HG02759 (cell line): ENCODE measurements at regions not wholly inside any gene's neighbourhood (a gene's known extent, or its start where the extent isn't known, plus 50 kb on each side); places are given as distances from the start of the nearest gene placed in this dataset.
"Not testable (repeated sequence)": the region's sequence is repeated elsewhere in the genome, so short reads cannot be mapped to it uniquely, and the experiment has no call there.

ENCODE experiments used
- ATAC-seq: cut with Tn5 transposase; IDR thresholded peaks from one replicate; pipeline ENCODE4 v1.9.1; 2021; ENCODE audit warnings: mild to moderate bottlenecking, moderate library complexity; ENCODE audit not compliant: unreplicated experiment

DNA sequence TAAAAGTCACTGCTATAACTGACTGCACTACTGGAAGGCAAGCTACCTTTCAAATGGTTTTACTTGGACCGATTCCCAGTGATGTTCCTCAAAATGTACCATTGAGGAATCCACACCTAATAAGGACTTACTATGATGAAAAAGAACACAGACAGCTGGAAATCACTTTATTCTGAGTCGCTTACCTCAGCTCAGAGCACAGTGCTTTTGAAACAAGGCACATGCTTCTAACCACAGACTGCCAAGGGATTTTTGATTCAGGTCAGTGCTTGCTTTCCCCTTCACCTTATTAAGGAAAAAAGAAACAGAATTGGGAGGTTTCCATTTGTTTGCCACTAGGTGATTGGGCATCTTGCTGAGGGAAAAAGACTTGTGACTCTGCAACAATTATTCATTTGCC lies 707.5 kb upstream of the FSHR start:
- ATAC-seq = no peak

GRCh38 chr2:49860834-49861233 lies 706.5 kb upstream of the FSHR start:
- no peak for ATAC-seq

GRCh38 chr2:49860170-49860569 lies 705.9 kb upstream of the FSHR start:
- ATAC-seq = no peak

GRCh38 chr2:49858657-49859056 lies 704.3 kb upstream of the FSHR start:
- ATAC-seq = no peak

DNA sequence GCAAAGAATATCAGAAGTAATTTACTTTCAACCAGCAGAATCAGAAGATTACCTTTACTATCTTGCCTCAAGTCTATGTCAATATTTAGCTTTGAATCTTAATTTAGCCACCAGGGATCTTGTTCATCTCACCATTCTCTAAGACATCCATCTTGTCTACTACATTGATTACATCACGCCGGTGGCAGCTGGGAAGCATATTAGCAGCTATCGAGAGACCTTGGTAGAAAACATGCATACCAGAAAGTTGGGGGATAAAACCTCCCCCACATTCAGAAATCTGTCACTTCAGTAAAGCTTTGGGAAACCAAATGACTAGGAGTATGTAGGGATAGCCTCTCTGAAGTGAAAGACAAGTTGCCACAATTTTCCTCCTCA lies 703.8 kb upstream of the FSHR start:
- ATAC-seq = no peak

GRCh38 chr2:49857371-49858112 lies 703.2 kb upstream of the FSHR start:
- ATAC-seq = no peak

GRCh38 chr2:49845671-49846070 lies 691.4 kb upstream of the FSHR start:
- no peak for ATAC-seq

DNA sequence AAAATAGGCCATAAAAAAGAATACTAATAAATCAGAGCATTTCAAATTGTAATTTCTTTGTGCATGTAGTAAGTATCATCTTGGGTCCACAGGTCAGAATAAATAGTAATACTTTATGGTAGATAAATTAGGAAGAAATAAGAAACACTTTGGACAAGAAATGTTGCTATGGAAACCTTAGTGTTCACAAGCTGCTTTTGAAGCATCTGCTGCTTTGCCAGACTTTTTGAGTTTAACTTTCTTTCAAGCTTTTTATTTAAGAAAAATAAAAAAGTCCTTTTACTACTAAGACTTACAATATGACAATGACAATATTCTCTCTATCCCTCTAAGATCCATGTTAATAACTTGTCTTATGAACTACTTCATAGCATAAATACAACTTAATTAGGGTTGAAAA lies 690.7 kb upstream of the FSHR start:
- ATAC-seq = no peak

- not testable (repeated sequence) for ATAC-seq
These were observed 689.8 kb upstream of the FSHR start for GRCh38 chr2:49844113-49844512.

- no peak for ATAC-seq
These were observed 689.0 kb upstream of the FSHR start for GRCh38 chr2:49843314-49843713.

GRCh38 chr2:49840428-49840975 lies 686.2 kb upstream of the FSHR start:
- ATAC-seq = no peak

- no peak for ATAC-seq
These were observed 685.5 kb upstream of the FSHR start for GRCh38 chr2:49839818-49840217.

DNA sequence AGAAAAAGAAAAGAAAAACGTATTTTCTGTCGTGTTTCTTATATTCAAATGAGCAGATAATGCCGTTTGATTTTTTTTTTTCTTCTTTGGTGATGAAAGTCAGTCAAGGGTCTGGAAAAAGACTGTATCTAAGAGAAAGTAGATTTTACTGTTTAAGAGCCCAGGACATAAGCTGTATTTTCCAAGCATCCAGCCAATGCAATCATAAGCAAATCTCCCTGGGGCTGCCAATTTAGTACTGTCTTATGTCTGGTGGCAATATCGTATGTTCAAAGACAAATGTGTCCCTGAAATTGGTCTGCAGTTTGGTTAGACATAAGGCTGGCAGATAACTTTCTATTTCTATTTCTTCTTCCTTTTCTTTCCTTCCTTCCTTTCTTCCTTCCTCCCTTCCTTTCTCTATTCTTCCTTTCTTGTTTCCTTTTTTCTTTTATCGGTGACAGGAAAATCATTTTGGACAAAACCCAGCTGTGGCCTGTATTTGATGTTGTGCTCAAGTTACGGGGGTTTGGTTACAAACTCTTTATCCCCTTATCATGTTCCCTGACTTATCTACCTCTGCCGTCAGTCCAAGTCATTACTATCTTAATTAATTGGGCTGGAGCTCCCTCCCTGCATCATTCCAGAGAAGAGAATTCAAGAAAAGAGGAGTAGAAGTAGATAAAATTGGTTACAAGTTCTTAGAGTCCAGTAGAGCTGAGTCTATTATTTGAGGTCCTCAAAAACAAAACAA lies 683.4 kb upstream of the FSHR start:
- no peak for ATAC-seq

- no peak for ATAC-seq
These were observed 681.7 kb upstream of the FSHR start for GRCh38 chr2:49836017-49836416.

DNA sequence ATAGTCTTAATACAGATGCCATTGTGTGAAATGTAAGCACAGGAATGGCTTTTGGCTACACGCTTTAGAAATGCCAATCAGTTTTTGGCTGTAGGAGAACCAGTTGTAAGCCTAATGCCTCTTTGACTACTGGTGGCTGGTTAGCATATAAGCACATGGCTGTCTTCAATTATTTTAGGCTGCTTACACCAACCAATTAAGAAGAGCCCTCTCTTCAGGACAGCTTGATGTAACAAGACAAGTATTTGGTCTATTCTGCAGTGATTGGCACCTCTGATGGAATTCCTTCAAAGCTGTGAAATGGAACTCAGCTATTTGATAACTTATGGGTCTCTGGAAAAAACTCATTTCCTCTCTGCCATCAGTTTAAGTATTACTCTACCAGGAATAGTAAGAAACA lies 680.1 kb upstream of the FSHR start:
- no peak for ATAC-seq

DNA sequence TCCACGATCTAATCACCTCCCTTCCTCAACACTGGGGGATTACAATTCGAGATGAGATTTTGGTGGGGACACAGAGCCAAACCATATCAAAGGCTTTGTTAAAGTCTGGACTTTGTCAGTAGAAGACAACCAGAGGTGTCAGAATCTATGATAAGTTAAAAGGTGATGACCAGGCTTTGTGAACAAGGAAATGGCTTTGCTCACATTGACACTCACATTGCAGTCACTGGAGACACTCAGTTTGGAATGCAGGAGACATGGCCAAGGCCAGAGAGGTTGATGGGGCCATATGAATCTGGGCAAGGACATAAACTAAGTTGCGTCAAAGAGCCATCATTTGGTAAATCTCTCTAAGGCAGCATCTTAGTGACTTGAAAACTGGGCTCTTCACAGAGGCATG lies 678.2 kb upstream of the FSHR start:
- no peak for ATAC-seq

DNA sequence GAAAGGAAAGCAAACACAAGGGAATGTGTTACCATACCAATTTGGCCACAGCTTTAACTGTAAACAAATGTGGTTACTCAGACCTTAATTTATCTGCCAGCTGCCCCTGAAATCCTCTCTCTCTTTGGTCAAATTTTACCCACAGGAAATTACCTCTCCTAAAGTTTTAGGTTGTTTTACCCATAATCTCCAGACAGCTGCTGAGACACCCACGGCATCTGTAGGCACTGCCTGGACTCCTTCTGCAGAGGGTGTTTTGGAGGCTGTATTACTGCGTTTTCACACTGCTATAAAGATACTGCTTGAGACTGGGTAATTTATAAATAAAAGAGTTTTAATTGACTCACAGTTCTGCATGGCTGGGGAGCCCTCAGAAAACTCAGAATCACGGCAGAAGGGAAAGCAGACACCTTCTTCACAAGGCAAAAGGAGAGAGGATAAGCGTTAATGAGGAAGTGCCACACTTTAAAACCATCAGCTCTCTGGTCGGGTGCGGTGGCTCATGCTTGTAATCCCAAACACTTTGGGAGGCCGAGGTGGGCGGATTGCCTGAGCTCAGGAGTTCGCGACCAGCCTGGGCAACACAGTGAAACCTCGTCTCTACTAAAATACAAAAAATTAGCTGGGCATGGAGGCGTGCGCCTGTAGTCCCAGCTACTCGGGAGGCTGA lies 677.5 kb upstream of the FSHR start:
- no peak for ATAC-seq

GRCh38 chr2:49830846-49831245 lies 676.5 kb upstream of the FSHR start:
- ATAC-seq = no peak

- ATAC-seq = no peak
These were observed 673.1 kb upstream of the FSHR start for GRCh38 chr2:49827366-49827765.

DNA sequence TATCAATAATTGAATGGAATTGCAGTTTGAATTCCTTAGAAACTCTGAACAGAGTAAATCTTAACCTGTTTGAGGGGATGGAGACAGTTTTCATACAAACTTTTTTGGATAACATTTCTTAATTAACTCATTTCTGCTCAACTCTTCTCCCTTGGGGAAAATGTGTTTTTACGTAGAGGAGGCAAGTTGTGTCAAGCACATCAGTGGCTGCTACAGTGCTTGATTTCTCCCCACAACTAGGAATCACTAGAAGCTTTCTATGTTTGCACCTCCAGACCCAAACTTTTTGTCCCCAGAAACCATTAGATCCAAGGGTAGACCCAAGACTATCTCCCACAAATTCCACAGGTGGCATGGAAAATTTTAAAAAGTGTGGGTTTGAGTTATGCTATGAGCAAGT lies 658.9 kb upstream of the FSHR start:
- ATAC-seq = no peak

GRCh38 chr2:49812730-49813129 lies 658.4 kb upstream of the FSHR start:
- no peak for ATAC-seq

- no peak for ATAC-seq
These were observed 657.2 kb upstream of the FSHR start for GRCh38 chr2:49811502-49811901.
